ENCODE measurements at regions not wholly inside any gene's neighbourhood (a gene's known extent, or its start where the extent isn't known, plus 50 kb on each side); places are given as distances from the start of the nearest gene placed in this dataset.
"Not testable (repeated sequence)": the region's sequence is repeated elsewhere in the genome, so short reads cannot be mapped to it uniquely, and the experiment has no call there.

- TF ChIP-seq CTCF (IDR thresholded peaks at IDR 0.05 in 2 of 3, conservative IDR thresholded peaks at IDR 0.05 in 1 of 3; ENCODE audit: borderline replicate concordance in 1 of 3, insufficient read depth in 1 of 3, low read depth in 2 of 3, low read length in 2 of 3) (no peak), SRF (IDR thresholded peaks at IDR 0.05; ENCODE audit: low read depth) (no peak)
Measured at GRCh38 chr14:104416383-104416782, 163.2 kb upstream of the C14orf180 start (continued).

GRCh38 chr14:104419865-104420505, 159.6 kb upstream of the C14orf180 start:
- no peak overlapping the region for H2AFZ ChIP-seq (ENCODE audit: low read depth, low read length, poor library complexity, severe bottlenecking)
- intact Hi-C loops (cut with micrococcal nuclease) = no loop called here
- ChIA-PET POLR2A (no interaction called here), RAD21 (ENCODE audit: low non-redundant PET in 1 of 2, low total read pairs in 2 of 2, uncharacterized antibody in 2 of 2, unreplicated experiment in 2 of 2) (no interaction called here), CTCF (no interaction called here)
- no peaks in the 10 kb centered on the region for H3K9me2 ChIP-seq (ENCODE audit: insufficient read depth)
- H3K36me3 ChIP-seq (ENCODE audit: control insufficient read depth in 1 of 2, insufficient read depth in 2 of 2, low read length in 2 of 2) = no peaks in the 10 kb centered on the region
- H3K4me1 ChIP-seq (ENCODE audit: control insufficient read depth in 1 of 2, insufficient read depth in 2 of 2, low read length in 2 of 2) = no peaks in the 10 kb centered on the region
- DNase-seq (ENCODE audit: low read depth, low spot score) (no peak), ATAC-seq (no peak)
- TF ChIP-seq ATF3 (IDR thresholded peaks at IDR 0.05) (no peak), ZNF274 (IDR thresholded peaks at IDR 0.05; ENCODE audit: low read depth, low read length) (no peak)
- H3K27ac ChIP-seq (ENCODE audit: low read depth, low read length) = no peak overlapping the region
- no peaks in the 10 kb centered on the region for H3K79me2 ChIP-seq (ENCODE audit: insufficient read depth, low read length)
- H3K9me3 ChIP-seq (ENCODE audit: control insufficient read depth in 1 of 2, insufficient read depth in 1 of 2, low read depth in 1 of 2, low read length in 2 of 2) = no peaks in the 10 kb centered on the region
- no peaks in the 10 kb centered on the region for H4K20me1 ChIP-seq (ENCODE audit: insufficient read depth)
- no peak overlapping the region for H3K4me2 ChIP-seq (ENCODE audit: low read length)
- H3K4me3 ChIP-seq (replicated peaks in 1 of 2; ENCODE audit: low read depth in 1 of 2, low read length in 2 of 2) = no peak overlapping the region
- BruUV-seq (replicated peaks) = no TSS peak
- H3K9ac ChIP-seq (ENCODE audit: low read length) = no peak overlapping the region
- H3K27me3 ChIP-seq (ENCODE audit: insufficient read depth, low read length) = peaks cover 8% of the 10 kb centered on the region

- H3K36me3 ChIP-seq (ENCODE audit: control insufficient read depth in 1 of 2, insufficient read depth in 2 of 2, low read length in 2 of 2); POLR2A ChIA-PET; H3K9me2 ChIP-seq (ENCODE audit: insufficient read depth); CTCF ChIA-PET; intact Hi-C loops (cut with micrococcal nuclease); H4K20me1 ChIP-seq (ENCODE audit: insufficient read depth); H3K4me1 ChIP-seq (ENCODE audit: control insufficient read depth in 1 of 2, insufficient read depth in 2 of 2, low read length in 2 of 2); H3K27me3 ChIP-seq (ENCODE audit: insufficient read depth, low read length); H3K4me3 ChIP-seq (replicated peaks in 1 of 2; ENCODE audit: low read depth in 1 of 2, low read length in 2 of 2); H3K4me2 ChIP-seq (ENCODE audit: low read length); H3K9ac ChIP-seq (ENCODE audit: low read length); DNase-seq (ENCODE audit: low read depth, low spot score); RAD21 ChIA-PET (ENCODE audit: low non-redundant PET in 1 of 2, low total read pairs in 2 of 2, uncharacterized antibody in 2 of 2, unreplicated experiment in 2 of 2); H3K9me3 ChIP-seq (ENCODE audit: control insufficient read depth in 1 of 2, insufficient read depth in 1 of 2, low read depth in 1 of 2, low read length in 2 of 2); H2AFZ ChIP-seq (ENCODE audit: low read depth, low read length, poor library complexity, severe bottlenecking); H3K79me2 ChIP-seq (ENCODE audit: insufficient read depth, low read length); BruUV-seq (replicated peaks); H3K27ac ChIP-seq (ENCODE audit: low read depth, low read length): not testable (repeated sequence)
- ATAC-seq = peak; percentile 67
Measured at GRCh38 chr14:104420523-104420922, 159.0 kb upstream of the C14orf180 start.
